LNCAP (cell line): ENCODE measurements at regions not wholly inside any gene's neighbourhood (a gene's known extent, or its start where the extent isn't known, plus 50 kb on each side); places are given as distances from the start of the nearest gene placed in this dataset.

Experiments used
- TF ChIP-seq, protein P1 (sequence below): fragments of 450-650 bp; IDR thresholded peaks from 2 replicates; pipeline ENCODE4 v1.5.1; 2017; ENCODE audit warnings: mild to moderate bottlenecking

DNA sequence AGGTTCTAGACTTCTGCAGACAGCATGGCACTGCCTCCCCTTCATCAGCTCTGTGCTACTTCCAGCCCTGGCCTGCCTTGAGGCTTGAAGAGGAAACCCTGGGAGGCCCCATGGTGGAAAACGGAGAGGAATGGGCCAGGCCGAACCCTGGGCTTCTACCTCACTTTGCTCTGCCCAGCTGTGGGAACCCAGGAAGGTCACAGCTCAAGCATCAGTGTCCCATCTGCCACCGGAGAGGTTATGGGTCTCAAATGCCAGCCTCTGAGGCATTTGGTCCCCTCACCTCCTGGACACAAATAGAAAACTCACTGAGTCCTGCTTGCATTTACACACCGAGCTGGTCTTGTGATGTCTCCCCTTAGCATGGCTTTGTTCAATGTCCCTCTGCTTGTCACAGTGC, 80.1 kb upstream of the ALDH1B1 start:
- TF ChIP-seq, protein P1, sequence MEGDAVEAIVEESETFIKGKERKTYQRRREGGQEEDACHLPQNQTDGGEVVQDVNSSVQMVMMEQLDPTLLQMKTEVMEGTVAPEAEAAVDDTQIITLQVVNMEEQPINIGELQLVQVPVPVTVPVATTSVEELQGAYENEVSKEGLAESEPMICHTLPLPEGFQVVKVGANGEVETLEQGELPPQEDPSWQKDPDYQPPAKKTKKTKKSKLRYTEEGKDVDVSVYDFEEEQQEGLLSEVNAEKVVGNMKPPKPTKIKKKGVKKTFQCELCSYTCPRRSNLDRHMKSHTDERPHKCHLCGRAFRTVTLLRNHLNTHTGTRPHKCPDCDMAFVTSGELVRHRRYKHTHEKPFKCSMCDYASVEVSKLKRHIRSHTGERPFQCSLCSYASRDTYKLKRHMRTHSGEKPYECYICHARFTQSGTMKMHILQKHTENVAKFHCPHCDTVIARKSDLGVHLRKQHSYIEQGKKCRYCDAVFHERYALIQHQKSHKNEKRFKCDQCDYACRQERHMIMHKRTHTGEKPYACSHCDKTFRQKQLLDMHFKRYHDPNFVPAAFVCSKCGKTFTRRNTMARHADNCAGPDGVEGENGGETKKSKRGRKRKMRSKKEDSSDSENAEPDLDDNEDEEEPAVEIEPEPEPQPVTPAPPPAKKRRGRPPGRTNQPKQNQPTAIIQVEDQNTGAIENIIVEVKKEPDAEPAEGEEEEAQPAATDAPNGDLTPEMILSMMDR = no peak

DNA sequence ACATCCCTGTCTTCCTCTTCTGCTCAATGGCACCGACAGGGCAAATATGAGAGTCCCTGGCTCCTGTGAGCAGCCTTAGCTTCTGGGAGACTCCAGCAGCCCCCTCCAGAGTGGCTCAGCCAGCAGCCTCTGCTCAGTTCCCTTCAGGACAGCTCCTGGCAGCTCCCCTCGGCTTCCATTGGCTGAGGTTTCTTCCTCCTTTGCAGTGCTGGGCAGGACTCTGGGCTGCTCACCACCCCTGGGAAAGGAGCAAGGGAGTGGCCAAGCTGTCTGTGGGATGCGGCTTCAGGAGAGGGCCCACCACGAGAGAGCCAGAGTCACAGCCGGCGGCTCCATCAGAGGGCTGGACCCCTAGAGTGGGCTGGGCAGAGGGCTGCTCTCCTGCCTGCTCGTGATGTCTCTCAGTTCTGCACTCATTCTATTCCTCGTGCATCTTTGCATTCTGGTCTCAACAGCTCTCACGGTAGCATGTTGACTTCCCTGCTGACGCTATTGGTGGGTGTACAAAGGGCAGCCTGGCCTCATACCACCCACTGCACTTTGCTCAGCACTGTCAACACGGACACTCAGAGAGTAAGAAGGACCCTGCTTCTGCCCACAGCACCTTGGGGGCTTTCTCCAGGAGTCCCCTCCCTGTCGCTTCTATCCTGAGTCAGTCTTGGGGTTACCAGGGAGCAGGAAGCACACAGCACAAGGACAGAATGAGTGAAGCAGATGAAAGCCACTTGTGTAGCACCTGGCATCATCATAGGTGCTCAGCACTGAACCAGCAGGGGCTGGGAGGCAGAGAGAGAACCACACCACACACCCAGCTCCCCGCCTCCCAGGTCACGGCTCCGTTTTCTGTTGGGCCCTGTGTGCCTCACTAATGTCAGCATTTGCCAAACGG, 80.9 kb upstream of the ALDH1B1 start:
- TF ChIP-seq, protein P1 = no peak

DNA sequence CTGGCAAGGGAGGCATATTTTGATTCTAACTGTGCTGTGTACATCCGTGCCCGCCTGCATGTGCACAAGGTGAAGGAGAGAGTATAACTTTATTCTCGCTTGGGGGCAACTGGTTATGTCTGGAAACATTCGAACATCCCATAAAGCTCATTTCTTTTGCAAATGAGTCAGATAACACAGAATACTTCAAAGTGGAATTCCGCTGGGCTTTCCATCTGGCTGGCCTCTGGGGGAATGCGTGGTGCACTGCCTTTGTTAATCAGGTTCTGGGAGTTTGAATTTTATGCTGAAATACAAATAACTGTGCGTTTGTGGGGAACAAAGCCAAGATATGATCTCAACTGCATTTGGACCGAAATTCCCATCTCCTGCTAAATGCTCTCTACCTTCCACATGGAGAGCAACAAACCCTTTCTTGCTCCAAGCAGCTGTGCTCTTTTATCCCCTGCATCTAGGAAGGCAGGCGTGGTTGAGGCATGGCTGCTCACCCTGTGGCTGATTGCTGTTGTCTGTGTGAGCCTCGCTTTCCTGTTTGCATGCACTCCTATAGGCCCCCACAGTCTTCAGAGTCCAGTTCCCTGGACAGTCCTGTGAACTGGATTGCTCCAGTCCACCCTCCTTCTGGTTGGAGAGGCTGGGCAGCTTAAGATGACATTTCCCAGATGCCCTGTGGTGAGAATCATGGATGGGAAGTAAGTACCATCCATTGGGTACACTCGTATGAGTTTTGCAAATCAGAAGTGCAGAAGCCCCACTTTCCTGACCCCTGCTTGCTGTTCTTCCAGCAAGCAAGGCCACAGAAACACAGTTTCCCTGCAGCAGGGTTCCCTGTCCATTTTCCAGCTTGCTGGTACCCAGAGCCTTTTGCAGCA, 82.9 kb upstream of the ALDH1B1 start:
- TF ChIP-seq, protein P1 = no peak

DNA sequence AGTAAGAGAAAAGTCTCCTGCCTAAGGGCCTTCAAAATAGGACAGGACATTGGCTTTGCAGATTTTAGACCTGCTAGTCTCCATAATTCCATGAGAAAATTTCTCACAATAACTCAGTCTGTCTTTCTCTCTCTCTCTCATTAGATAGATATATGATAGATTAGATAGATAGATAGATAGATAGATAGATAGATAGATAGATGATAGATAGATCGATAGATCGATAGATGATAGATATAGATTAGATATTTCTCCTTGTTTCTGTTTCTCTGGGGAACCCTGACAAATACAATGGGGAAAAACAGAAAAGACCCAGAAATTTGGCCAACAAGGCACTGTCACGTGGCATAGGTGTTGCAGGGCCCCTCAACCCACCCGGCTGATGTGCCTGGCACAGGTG, 84.4 kb upstream of the ALDH1B1 start:
- TF ChIP-seq, protein P1 = no peak

DNA sequence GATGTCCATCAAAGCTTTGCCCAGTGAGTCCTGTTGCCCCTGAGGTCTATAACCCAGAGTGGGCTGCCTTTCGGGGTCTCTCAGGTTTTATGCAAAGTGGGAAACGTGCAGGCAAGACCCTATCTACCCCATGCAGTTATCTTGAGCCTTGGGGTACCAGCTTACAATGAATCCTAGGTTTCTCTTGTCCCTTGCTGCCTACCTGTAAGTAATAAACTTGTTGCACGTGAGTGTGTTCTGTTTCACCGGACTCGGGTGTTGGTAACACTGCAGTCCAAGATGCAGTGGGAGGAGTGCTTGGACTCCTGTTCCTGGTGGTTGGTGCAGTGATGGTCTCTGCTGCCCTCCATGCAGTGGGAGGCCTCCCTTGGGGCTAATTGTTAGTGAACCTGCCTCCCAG, 85.6 kb upstream of the ALDH1B1 start:
- TF ChIP-seq, protein P1 = no peak

DNA sequence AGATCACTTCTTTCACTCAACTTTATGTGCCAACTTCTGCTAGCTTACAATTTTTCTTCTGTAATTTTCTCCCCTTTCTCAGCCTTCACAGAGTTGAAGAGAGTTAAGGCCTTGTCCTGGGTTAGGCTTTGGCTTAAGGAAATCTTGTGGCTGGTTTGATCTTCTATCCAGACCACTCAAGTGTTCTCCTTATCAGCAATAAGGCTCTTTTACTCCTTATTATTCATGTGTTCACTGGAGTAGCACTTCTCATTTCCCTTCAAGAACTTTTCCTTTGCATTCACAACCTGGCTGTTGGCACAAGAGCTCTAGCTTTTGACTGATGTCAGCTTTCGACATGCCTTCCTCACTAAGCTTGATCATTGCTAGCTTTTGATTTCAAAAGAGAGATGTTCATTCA, 86.9 kb upstream of the ALDH1B1 start:
- TF ChIP-seq, protein P1 = no peak

DNA sequence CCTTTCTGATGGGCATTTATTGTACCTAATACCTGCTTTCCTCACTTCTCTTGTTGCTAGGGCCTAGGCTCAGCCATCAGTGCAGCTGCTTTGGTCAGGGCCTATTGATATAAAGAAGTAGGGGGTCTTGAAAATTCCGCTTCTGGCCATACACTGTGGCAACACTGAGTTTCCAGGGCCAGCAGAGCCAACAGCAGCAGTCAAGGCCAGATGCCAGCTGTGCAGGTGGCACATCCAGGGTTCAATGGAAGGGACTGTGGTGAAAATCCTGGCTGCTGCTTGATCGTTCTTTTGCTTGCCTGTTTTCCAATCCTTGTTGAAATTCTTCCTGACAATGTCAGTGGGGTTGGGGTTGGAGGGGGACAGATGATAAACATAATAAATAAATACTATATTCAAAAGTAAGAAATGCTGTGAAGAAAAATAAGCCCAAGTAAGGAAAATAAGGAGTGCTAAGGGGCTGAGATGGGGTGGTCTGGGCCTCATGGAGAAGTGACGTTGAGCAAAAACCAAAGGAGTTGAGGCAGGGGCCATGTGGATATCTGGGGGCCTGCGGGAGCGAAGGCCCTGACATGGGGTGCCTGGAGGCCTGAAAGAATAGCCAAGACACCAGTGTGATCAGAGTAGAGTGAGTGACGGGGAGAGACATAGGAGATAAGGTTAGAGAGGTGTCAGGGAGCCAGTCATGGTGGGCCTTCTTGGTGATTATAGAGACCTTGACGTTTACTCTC, 91.0 kb upstream of the ALDH1B1 start:
- TF ChIP-seq, protein P1 = no peak
